Adrenal gland (tissue), 5 donors: ENCODE measurements at regions not wholly inside any gene's neighbourhood (a gene's known extent, or its start where the extent isn't known, plus 50 kb on each side); places are given as distances from the start of the nearest gene placed in this dataset.

Experiments used
- POLR2A ChIP-seq, 2 donors: fragments of 450-650 bp; IDR thresholded peaks; one replicate each; pipeline ENCODE4 v1.6.1; 2017; ENCODE audit warnings: antibody characterized with exemption in 2 of 2, mild to moderate bottlenecking in 2 of 2, moderate library complexity in 1 of 2
- TF ChIP-seq, protein P1 (sequence below), 6 experiments: fragments of 450-650 bp in 4 of 6; fragments of 200-600 bp in 2 of 6; sonication (generic) in 1 of 6; IDR thresholded peaks; 1 replicate in 5 of 6; 2 replicates in 1 of 6; pipeline versions ENCODE4 v1.5.1 to v1.8.0; 2016 to 2021; ENCODE audit warnings: antibody characterized with exemption in 6 of 6, mild to moderate bottlenecking in 2 of 6, moderate library complexity in 1 of 6
- donor health status: DM: no; HTN: no; CAD: no.

DNA sequence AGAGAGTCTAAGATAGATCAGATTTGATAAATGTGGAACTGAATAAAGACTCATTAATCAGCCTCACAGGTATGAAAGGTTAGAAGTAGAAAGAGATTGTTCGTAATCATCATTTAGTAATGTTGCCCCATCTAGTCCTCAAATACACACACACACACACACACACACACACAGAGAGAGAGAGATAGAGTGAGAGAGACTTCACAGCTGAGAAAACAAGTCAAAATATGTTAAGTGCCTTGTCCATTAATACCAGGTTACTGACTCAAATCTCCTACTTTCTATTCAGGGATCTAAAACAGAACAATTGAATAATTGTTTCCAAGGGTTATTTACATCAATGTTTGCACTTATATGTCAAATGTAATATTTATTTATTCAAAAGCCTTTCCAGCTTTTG, 284.6 kb downstream of the MRPS30 start:
- TF ChIP-seq, protein P1, sequence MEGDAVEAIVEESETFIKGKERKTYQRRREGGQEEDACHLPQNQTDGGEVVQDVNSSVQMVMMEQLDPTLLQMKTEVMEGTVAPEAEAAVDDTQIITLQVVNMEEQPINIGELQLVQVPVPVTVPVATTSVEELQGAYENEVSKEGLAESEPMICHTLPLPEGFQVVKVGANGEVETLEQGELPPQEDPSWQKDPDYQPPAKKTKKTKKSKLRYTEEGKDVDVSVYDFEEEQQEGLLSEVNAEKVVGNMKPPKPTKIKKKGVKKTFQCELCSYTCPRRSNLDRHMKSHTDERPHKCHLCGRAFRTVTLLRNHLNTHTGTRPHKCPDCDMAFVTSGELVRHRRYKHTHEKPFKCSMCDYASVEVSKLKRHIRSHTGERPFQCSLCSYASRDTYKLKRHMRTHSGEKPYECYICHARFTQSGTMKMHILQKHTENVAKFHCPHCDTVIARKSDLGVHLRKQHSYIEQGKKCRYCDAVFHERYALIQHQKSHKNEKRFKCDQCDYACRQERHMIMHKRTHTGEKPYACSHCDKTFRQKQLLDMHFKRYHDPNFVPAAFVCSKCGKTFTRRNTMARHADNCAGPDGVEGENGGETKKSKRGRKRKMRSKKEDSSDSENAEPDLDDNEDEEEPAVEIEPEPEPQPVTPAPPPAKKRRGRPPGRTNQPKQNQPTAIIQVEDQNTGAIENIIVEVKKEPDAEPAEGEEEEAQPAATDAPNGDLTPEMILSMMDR (IDR thresholded peaks at IDR 0.05): no peak
- no peak for TF ChIP-seq POLR2A (IDR thresholded peaks at IDR 0.05)
